Natural killer cell (primary cell): ENCODE measurements at regions not wholly inside any gene's neighbourhood (a gene's known extent, or its start where the extent isn't known, plus 50 kb on each side); places are given as distances from the start of the nearest gene placed in this dataset.

Source experiments
- ATAC-seq, 3 donors: fragments of 150-1000 bp in 2 of 3; fragments of 200-7000 bp in 1 of 3; cut with Tn5 transposase; 1 replicate in 1 of 3; 2 replicates in 2 of 3; pipeline ENCODE4 v1.10.0; 2021; ENCODE audit warnings: mild to moderate bottlenecking in 2 of 3, moderate library complexity in 2 of 3
- DNase-seq, 2 donors: peaks; one replicate each; pipeline versions ENCODE4 v3.0.0 to v3.0.0-alpha.2; 2013 to 2021; ENCODE audit warnings: mixed read lengths in 1 of 2
- H3K27ac ChIP-seq: one replicate; pipeline ENCODE4 v1.5.1; 2013; ENCODE audit warnings: mild to moderate bottlenecking, low read length
- H3K27me3 ChIP-seq: one replicate; pipeline ENCODE4 v1.6.1; 2013; ENCODE audit warnings: low read length; ENCODE audit not compliant: control insufficient read depth, insufficient read depth
- H3K36me3 ChIP-seq: one replicate; pipeline ENCODE4 v1.6.1; 2013; ENCODE audit warnings: low read length; ENCODE audit not compliant: control insufficient read depth, insufficient read depth
- H3K4me1 ChIP-seq: one replicate; pipeline ENCODE4 v1.6.1; 2013; ENCODE audit warnings: low read length; ENCODE audit not compliant: control insufficient read depth, insufficient read depth
- H3K4me3 ChIP-seq: one replicate; pipeline ENCODE4 v1.5.1; 2013; ENCODE audit warnings: low read length
- H3K9me3 ChIP-seq: one replicate; pipeline ENCODE4 v1.6.1; 2013; ENCODE audit warnings: low read length; ENCODE audit not compliant: control insufficient read depth, insufficient read depth
- H3K27ac Mint-ChIP-seq, 2 donors: one replicate each; pipeline ENCODE4 v1.8.0; 2022; ENCODE audit warnings: mild to moderate bottlenecking in 2 of 2, mixed read lengths in 2 of 2, moderate library complexity in 1 of 2
- H3K27me3 Mint-ChIP-seq, 2 donors: one replicate each; pipeline ENCODE4 v1.8.0; 2022; ENCODE audit warnings: low read depth in 2 of 2, mixed read lengths in 2 of 2
- H3K36me3 Mint-ChIP-seq: one replicate; pipeline ENCODE4 v1.8.0; 2022; ENCODE audit warnings: mixed read lengths
- H3K4me1 Mint-ChIP-seq, 2 donors: one replicate each; pipeline ENCODE4 v1.8.0; 2022; ENCODE audit warnings: mixed read lengths in 2 of 2
- H3K4me3 Mint-ChIP-seq: one replicate; pipeline ENCODE4 v1.8.0; 2022; ENCODE audit warnings: mild to moderate bottlenecking, moderate library complexity, mixed read lengths
- H3K9me3 Mint-ChIP-seq, 2 donors: one replicate each; pipeline ENCODE4 v1.8.0; 2022; ENCODE audit warnings: mixed read lengths in 2 of 2
- CTCF ChIP-seq: fragments of 200-600 bp; IDR thresholded peaks from one replicate; pipeline ENCODE4 v1.8.0; 2022; ENCODE audit warnings: antibody characterized with exemption
- WGBS: methylation state at CpG from one replicate; pipeline ENCODE4 v1.1.7; 2013; ENCODE audit warnings: missing lambda C conversion rate; ENCODE audit not compliant: insufficient coverage; 5-methylcytosine and 5-hydroxymethylcytosine counted together
- intact Hi-C: fragments of 100-400 bp; cut with micrococcal nuclease; formaldehyde crosslinking; loops from one replicate; pipeline ENCODE4 v1.14.2; 2022

GRCh38 chr7:22027475-22027874 is 81.8 kb upstream of the CDCA7L start:
- no peaks in the 10 kb centered on the region for H3K27me3 ChIP-seq
- Mint-ChIP-seq H3K27ac (no peak overlapping the region), H3K9me3 (no peaks in the 10 kb centered on the region), H3K27me3 (peaks cover 12 to 15% of the 10 kb centered on the region in 2 donors), H3K36me3 (no peaks in the 10 kb centered on the region), H3K4me3 (no peak overlapping the region), H3K4me1 (no peaks in the 10 kb centered on the region)
- 87% methylated on average over 2 of the region's 2 CpGs for WGBS
- no peaks in the 10 kb centered on the region for H3K36me3 ChIP-seq
- intact Hi-C loops = no loop called here
- no peaks in the 10 kb centered on the region for H3K4me1 ChIP-seq
- H3K4me3 ChIP-seq = no peak overlapping the region
- ATAC-seq = no peak
- TF ChIP-seq CTCF = no peak
- no peak for DNase-seq
- no peak overlapping the region for H3K27ac ChIP-seq
- no peaks in the 10 kb centered on the region for H3K9me3 ChIP-seq

- Mint-ChIP-seq H3K4me3 (no peak overlapping the region), H3K9me3 (no peaks in the 10 kb centered on the region), H3K36me3 (no peaks in the 10 kb centered on the region), H3K27ac (no peak overlapping the region), H3K27me3 (peaks cover 12 to 15% of the 10 kb centered on the region in 2 donors), H3K4me1 (peaks cover 0 to 4% of the 10 kb centered on the region in 2 donors)
- no peaks in the 10 kb centered on the region for H3K36me3 ChIP-seq
- H3K27me3 ChIP-seq = no peaks in the 10 kb centered on the region
- TF ChIP-seq CTCF = no peak
- ATAC-seq = no peak
- intact Hi-C loops = no loop called here
- H3K9me3 ChIP-seq = no peaks in the 10 kb centered on the region
- H3K4me3 ChIP-seq = no peak overlapping the region
- no peak overlapping the region for H3K27ac ChIP-seq
- WGBS = 97% methylated on average over 7 of the region's 7 CpGs
- no peak for DNase-seq
- no peaks in the 10 kb centered on the region for H3K4me1 ChIP-seq
Observed at GRCh38 chr7:22025983-22026382, 80.3 kb upstream of the CDCA7L start.

GRCh38 chr7:22025075-22025474 is 79.4 kb upstream of the CDCA7L start:
- Histone ChIP-seq H3K27me3 (no peaks in the 10 kb centered on the region), H3K9me3 (no peaks in the 10 kb centered on the region), H3K4me1 (no peaks in the 10 kb centered on the region), H3K4me3 (no peak overlapping the region), H3K27ac (no peak overlapping the region), H3K36me3 (no peaks in the 10 kb centered on the region)
- no peak for ATAC-seq
- intact Hi-C loops = no loop called here
- no peak for TF ChIP-seq CTCF
- Mint-ChIP-seq H3K4me3 (no peak overlapping the region), H3K9me3 (no peaks in the 10 kb centered on the region), H3K27me3 (peaks cover 12 to 15% of the 10 kb centered on the region in 2 donors), H3K4me1 (peaks cover 0 to 5% of the 10 kb centered on the region in 2 donors), H3K36me3 (no peaks in the 10 kb centered on the region), H3K27ac (no peak overlapping the region)
- WGBS = 100% methylated on average over 2 of the region's 2 CpGs
- DNase-seq = no peak

- no peak overlapping the region for H3K4me3 Mint-ChIP-seq
- Histone ChIP-seq H3K4me1 (no peaks in the 10 kb centered on the region), H3K36me3 (no peaks in the 10 kb centered on the region), H3K27me3 (peaks cover 2% of the 10 kb centered on the region), H3K4me3 (no peak overlapping the region), H3K9me3 (no peaks in the 10 kb centered on the region), H3K27ac (no peak overlapping the region)
- peaks cover 11 to 24% of the 10 kb centered on the region in 2 donors for H3K27me3 Mint-ChIP-seq
- no peak for DNase-seq
- intact Hi-C loops = no loop called here
- peaks cover 0 to 5% of the 10 kb centered on the region in 2 donors for H3K4me1 Mint-ChIP-seq
- no CpG with 5 or more reads among the region's 3 CpGs for WGBS
- no peak for ATAC-seq
- TF ChIP-seq CTCF = no peak
- no peaks in the 10 kb centered on the region for H3K9me3 Mint-ChIP-seq
- no peaks in the 10 kb centered on the region for H3K36me3 Mint-ChIP-seq
- no peak overlapping the region for H3K27ac Mint-ChIP-seq
Observed at GRCh38 chr7:22019931-22020330, 74.2 kb upstream of the CDCA7L start.
